ENCODE measurements at regions not wholly inside any gene's neighbourhood (a gene's known extent, or its start where the extent isn't known, plus 50 kb on each side); places are given as distances from the start of the nearest gene placed in this dataset.
"Not testable (repeated sequence)": the region's sequence is repeated elsewhere in the genome, so short reads cannot be mapped to it uniquely, and the experiment has no call there.

GRCh38 chr6:55124241-55124640 is 50.1 kb upstream of the HCRTR2 start:
- not testable (repeated sequence) for TF ChIP-seq CTCF (conservative IDR thresholded peaks at IDR 0.05; ENCODE audit: low read depth, low read length); EZH2 (IDR thresholded peaks at IDR 0.05; ENCODE audit: borderline replicate concordance, low read depth, low read length, poor library complexity, severe bottlenecking)

Measured in A673 (cell line).